ENCODE measurements at regions not wholly inside any gene's neighbourhood (a gene's known extent, or its start where the extent isn't known, plus 50 kb on each side); places are given as distances from the start of the nearest gene placed in this dataset.

GRCh38 chr17:77893144-77894044 is 65.1 kb upstream of the TNRC6C start:
- no peak for DNase-seq (ENCODE audit: low spot score)
- in situ Hi-C loops (cut with MboI; ENCODE audit: low pct_unique_long_range_greater_than_20kb, low sequenced_read_pairs, unreplicated experiment), result no loop called here

GRCh38 chr17:77894126-77894956 is 64.2 kb upstream of the TNRC6C start:
- no peak for TF ChIP-seq CTCF (IDR thresholded peaks at IDR 0.05; ENCODE audit: extremely low read depth, insufficient read depth, missing control alignments)
- DNase-seq (ENCODE audit: low spot score), result no peak
- in situ Hi-C loops (cut with MboI; ENCODE audit: low pct_unique_long_range_greater_than_20kb, low sequenced_read_pairs, unreplicated experiment), result no loop called here

More at GRCh38 chr17:77893144-77894044, 65.1 kb upstream of the TNRC6C start:
- no peak for TF ChIP-seq CTCF (IDR thresholded peaks at IDR 0.05; ENCODE audit: extremely low read depth, insufficient read depth, missing control alignments)

GRCh38 chr17:77897741-77898301 is 60.7 kb upstream of the TNRC6C start:
- no peak for TF ChIP-seq CTCF (IDR thresholded peaks at IDR 0.05; ENCODE audit: extremely low read depth, insufficient read depth, missing control alignments)
- DNase-seq (ENCODE audit: low spot score), result no peak
- in situ Hi-C loops (cut with MboI; ENCODE audit: low pct_unique_long_range_greater_than_20kb, low sequenced_read_pairs, unreplicated experiment), result no loop called here

- no peak for TF ChIP-seq CTCF (IDR thresholded peaks at IDR 0.05; ENCODE audit: extremely low read depth, insufficient read depth, missing control alignments)
- in situ Hi-C loops (cut with MboI; ENCODE audit: low pct_unique_long_range_greater_than_20kb, low sequenced_read_pairs, unreplicated experiment), result no loop called here
- DNase-seq (ENCODE audit: low spot score), result no peak
Measured at GRCh38 chr17:77898521-77899434, 59.7 kb upstream of the TNRC6C start.

GRCh38 chr17:77899498-77899897 is 59.0 kb upstream of the TNRC6C start:
- TF ChIP-seq CTCF (IDR thresholded peaks at IDR 0.05; ENCODE audit: extremely low read depth, insufficient read depth, missing control alignments), result no peak
- DNase-seq (ENCODE audit: low spot score), result no peak
- in situ Hi-C loops (cut with MboI; ENCODE audit: low pct_unique_long_range_greater_than_20kb, low sequenced_read_pairs, unreplicated experiment), result no loop called here

Data from GM13977 (cell line).